ENCODE measurements at regions not wholly inside any gene's neighbourhood (a gene's known extent, or its start where the extent isn't known, plus 50 kb on each side); places are given as distances from the start of the nearest gene placed in this dataset.

GRCh38 chr20:52263757-52264156, 72.2 kb upstream of the ZFP64 start:
- no peak for DNase-seq (ENCODE audit: low read depth, low spot score)
- ChIA-PET CTCF (no interaction called here), POLR2A (no interaction called here)
- no peak for TF ChIP-seq CTCF (IDR thresholded peaks at IDR 0.05; ENCODE audit: low read depth, low read length)
- Histone ChIP-seq H3K27me3 (ENCODE audit: control insufficient read depth, insufficient read depth, low read length) (no peaks in the 10 kb centered on the region), H3K4me3 (ENCODE audit: low read depth, low read length) (no peak overlapping the region), H3K27ac (ENCODE audit: low read depth, low read length) (no peak overlapping the region), H3K9me3 (ENCODE audit: control insufficient read depth, insufficient read depth, low read length) (no peaks in the 10 kb centered on the region)

DNA sequence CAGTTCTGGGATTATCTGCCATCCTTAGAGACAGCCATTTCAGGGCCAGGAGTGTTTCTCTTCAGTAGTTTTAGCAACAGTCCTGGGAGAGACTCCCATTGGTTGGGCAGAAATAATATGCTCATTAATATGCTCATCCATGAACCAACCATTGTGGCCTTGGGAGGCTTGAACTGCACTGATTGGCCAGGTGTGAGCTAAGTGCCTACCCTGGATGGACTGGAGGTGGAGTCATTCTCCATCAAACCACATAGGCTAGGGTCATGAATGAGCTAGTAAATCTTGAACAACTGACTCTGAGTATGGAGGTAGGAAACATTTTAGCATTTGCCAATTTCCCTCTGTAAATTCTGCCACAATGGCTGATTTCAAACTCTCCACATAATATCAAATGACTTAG, 70.2 kb upstream of the ZFP64 start:
- Histone ChIP-seq H3K4me3 (ENCODE audit: low read depth, low read length) (no peak overlapping the region), H3K27me3 (ENCODE audit: control insufficient read depth, insufficient read depth, low read length) (no peaks in the 10 kb centered on the region), H3K27ac (ENCODE audit: low read depth, low read length) (no peak overlapping the region), H3K9me3 (ENCODE audit: control insufficient read depth, insufficient read depth, low read length) (no peaks in the 10 kb centered on the region)
- POLR2A ChIA-PET, result no interaction called here
- no peak for DNase-seq (ENCODE audit: low read depth, low spot score)
- TF ChIP-seq CTCF (IDR thresholded peaks at IDR 0.05; ENCODE audit: low read depth, low read length), result no peak
- CTCF ChIA-PET, result interaction anchor here (2.0 kb wide), 1 partner anchor 19 kb away, joined by 6 read pairs; no protein-coding TSS in a partner anchor

DNA sequence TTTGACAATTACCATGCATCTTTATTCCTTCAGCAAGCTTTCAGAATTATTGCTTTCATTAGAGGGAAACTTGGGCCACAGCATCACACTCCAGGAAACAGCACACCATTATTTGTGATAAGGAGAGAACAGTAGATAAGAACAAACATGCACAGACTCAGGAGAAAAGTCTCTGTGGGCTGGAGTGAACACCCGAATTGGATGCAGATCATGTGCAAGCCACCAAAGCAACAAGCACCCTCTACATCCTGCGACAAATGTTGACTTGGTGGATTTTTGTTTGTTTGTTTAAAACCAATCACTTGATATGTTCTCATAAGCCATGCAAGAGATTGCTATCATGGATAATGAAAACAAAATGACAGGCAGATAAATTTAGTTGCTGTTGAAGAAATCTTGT, 67.7 kb upstream of the ZFP64 start:
- TF ChIP-seq CTCF (IDR thresholded peaks at IDR 0.05; ENCODE audit: low read depth, low read length), result no peak
- no peak for DNase-seq (ENCODE audit: low read depth, low spot score)
- H3K4me3 ChIP-seq (ENCODE audit: low read depth, low read length), result no peak overlapping the region
- no peak overlapping the region for H3K27ac ChIP-seq (ENCODE audit: low read depth, low read length)
- H3K9me3 ChIP-seq (ENCODE audit: control insufficient read depth, insufficient read depth, low read length), result no peaks in the 10 kb centered on the region
- POLR2A ChIA-PET, result no interaction called here
- H3K27me3 ChIP-seq (ENCODE audit: control insufficient read depth, insufficient read depth, low read length), result no peaks in the 10 kb centered on the region
- CTCF ChIA-PET, result interaction anchor here (1.4 kb wide), 1 partner anchor 53 kb away, joined by 3 read pairs; no protein-coding TSS in a partner anchor

DNA sequence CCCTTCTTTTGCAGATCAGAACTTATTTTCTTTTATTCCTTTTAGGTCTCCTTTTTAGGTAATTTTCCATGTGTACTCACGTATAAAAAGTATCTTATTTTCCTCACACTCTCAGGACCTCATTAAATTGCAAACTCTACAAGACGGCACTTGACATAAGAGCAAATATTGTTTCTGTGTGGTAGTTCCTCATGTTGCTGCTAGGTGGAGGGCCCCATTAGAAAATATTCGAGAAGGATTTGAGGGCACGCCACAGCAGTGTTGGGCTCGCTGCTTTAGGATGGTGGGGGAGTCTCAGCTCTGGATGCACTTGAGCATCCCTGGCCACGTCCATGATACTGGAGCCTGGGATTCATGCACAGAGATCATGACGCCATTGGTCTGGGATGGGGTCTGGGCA, 64.9 kb upstream of the ZFP64 start:
- ChIA-PET CTCF (no interaction called here), POLR2A (no interaction called here)
- Histone ChIP-seq H3K27me3 (ENCODE audit: control insufficient read depth, insufficient read depth, low read length) (no peaks in the 10 kb centered on the region), H3K9me3 (ENCODE audit: control insufficient read depth, insufficient read depth, low read length) (no peaks in the 10 kb centered on the region), H3K27ac (ENCODE audit: low read depth, low read length) (no peak overlapping the region), H3K4me3 (ENCODE audit: low read depth, low read length) (no peak overlapping the region)
- DNase-seq (ENCODE audit: low read depth, low spot score), result no peak
- TF ChIP-seq CTCF (IDR thresholded peaks at IDR 0.05; ENCODE audit: low read depth, low read length), result no peak

GRCh38 chr20:52252664-52253063, 61.1 kb upstream of the ZFP64 start:
- no peak for DNase-seq (ENCODE audit: low read depth, low spot score)

More at GRCh38 chr20:52252664-52253063, 61.1 kb upstream of the ZFP64 start:
- ChIA-PET POLR2A (no interaction called here), CTCF (interaction anchor here (1.4 kb wide), 1 partner anchor 10 kb away, joined by 7 read pairs; no protein-coding TSS in a partner anchor)
- no peak overlapping the region for H3K4me3 ChIP-seq (ENCODE audit: low read depth, low read length)
- no peaks in the 10 kb centered on the region for H3K9me3 ChIP-seq (ENCODE audit: control insufficient read depth, insufficient read depth, low read length)
- TF ChIP-seq CTCF (IDR thresholded peaks at IDR 0.05; ENCODE audit: low read depth, low read length), result no peak
- no peaks in the 10 kb centered on the region for H3K27me3 ChIP-seq (ENCODE audit: control insufficient read depth, insufficient read depth, low read length)
- no peak overlapping the region for H3K27ac ChIP-seq (ENCODE audit: low read depth, low read length)

Data from AG04450 (cell line).